Activated CD4-positive, alpha-beta T cell treated with anti-CD3 and anti-CD28 coated beads for 36 hours (primary cell): ENCODE measurements at regions not wholly inside any gene's neighbourhood (a gene's known extent, or its start where the extent isn't known, plus 50 kb on each side); places are given as distances from the start of the nearest gene placed in this dataset.

Experiments used
- ATAC-seq: fragments of 200-7000 bp; cut with Tn5 transposase; one replicate; pipeline ENCODE4 v1.10.0; 2021; ENCODE audit warnings: mild to moderate bottlenecking, moderate library complexity
- CTCF ChIA-PET: fragments of 350-600 bp; sonication (Branson Sonifier 250); formaldehyde crosslinking; loops from one replicate; lab custom pipeline; 2021; ENCODE audit warnings: antibody characterized with exemption; lab: Charles Lee
- POLR2A ChIA-PET: fragments of 350-600 bp; sonication (Branson Sonifier 250); formaldehyde crosslinking; loops from one replicate; lab custom pipeline; 2021; ENCODE audit warnings: antibody characterized with exemption, inconsistent platforms; lab: Charles Lee
- DNase-seq: peaks from one replicate; pipeline ENCODE4 v3.0.0-alpha.2; 2020
- H3K27ac Mint-ChIP-seq: one replicate; pipeline ENCODE4 v1.8.0; 2021; ENCODE audit warnings: mixed read lengths
- H3K27me3 Mint-ChIP-seq: one replicate; pipeline ENCODE4 v1.8.0; 2021; ENCODE audit warnings: mixed read lengths
- H3K36me3 Mint-ChIP-seq: one replicate; pipeline ENCODE4 v1.8.0; 2021; ENCODE audit warnings: low read depth, mixed read lengths
- H3K4me1 Mint-ChIP-seq: one replicate; pipeline ENCODE4 v1.8.0; 2021; ENCODE audit warnings: mixed read lengths
- H3K4me3 Mint-ChIP-seq: one replicate; pipeline ENCODE4 v1.8.0; 2021; ENCODE audit warnings: mild to moderate bottlenecking, moderate library complexity, mixed read lengths
- H3K9me3 Mint-ChIP-seq: one replicate; pipeline ENCODE4 v1.8.0; 2021; ENCODE audit warnings: low read depth, mixed read lengths
- intact Hi-C, 2 experiments: fragments of 100-400 bp; cut with DNase I in 1 of 2; cut with micrococcal nuclease in 1 of 2; formaldehyde crosslinking; loops; one replicate each; pipeline versions ENCODE4 v1.14.2 to v1.15.1; 2022 to 2024; cut with DNase I, micrococcal nuclease

GRCh38 chr10:125448596-125448995, 234.4 kb downstream of the TEX36 start:
- no peak overlapping the region for H3K4me3 Mint-ChIP-seq
- H3K27ac Mint-ChIP-seq, result no peak overlapping the region
- ChIA-PET POLR2A (no interaction called here), CTCF (interaction anchor here (0.6 kb wide), 1 partner anchor 15 kb away, joined by 4 read pairs; no protein-coding TSS in a partner anchor)
- intact Hi-C loops, result no loop called here
- ATAC-seq (no peak), DNase-seq (peak; percentile 39)
- no peaks in the 10 kb centered on the region for H3K9me3 Mint-ChIP-seq
- no peaks in the 10 kb centered on the region for H3K27me3 Mint-ChIP-seq
- no peaks in the 10 kb centered on the region for H3K36me3 Mint-ChIP-seq
- H3K4me1 Mint-ChIP-seq, result no peaks in the 10 kb centered on the region

GRCh38 chr10:125444790-125445189, 238.2 kb downstream of the TEX36 start:
- ChIA-PET POLR2A (no interaction called here), CTCF (no interaction called here)
- no peak for ATAC-seq
- H3K36me3 Mint-ChIP-seq, result no peaks in the 10 kb centered on the region
- H3K27me3 Mint-ChIP-seq, result no peaks in the 10 kb centered on the region
- intact Hi-C loops, result no loop called here
- H3K4me1 Mint-ChIP-seq, result no peaks in the 10 kb centered on the region
- H3K4me3 Mint-ChIP-seq, result no peak overlapping the region
- no peak overlapping the region for H3K27ac Mint-ChIP-seq
- DNase-seq, result no peak
- no peaks in the 10 kb centered on the region for H3K9me3 Mint-ChIP-seq

GRCh38 chr10:125442856-125443540, 240.0 kb downstream of the TEX36 start:
- no peaks in the 10 kb centered on the region for H3K36me3 Mint-ChIP-seq
- peaks cover 2% of the 10 kb centered on the region for H3K27me3 Mint-ChIP-seq
- H3K4me1 Mint-ChIP-seq, result no peaks in the 10 kb centered on the region
- no peak overlapping the region for H3K27ac Mint-ChIP-seq
- no peaks in the 10 kb centered on the region for H3K9me3 Mint-ChIP-seq
- CTCF ChIA-PET, result no interaction called here
- intact Hi-C loops, result no loop called here
- POLR2A ChIA-PET, result no interaction called here
- DNase-seq, result no peak
- ATAC-seq, result no peak
- H3K4me3 Mint-ChIP-seq, result no peak overlapping the region

- Mint-ChIP-seq H3K9me3 (peaks cover 2% of the 10 kb centered on the region), H3K27me3 (peaks cover 2% of the 10 kb centered on the region), H3K27ac (no peak overlapping the region), H3K36me3 (no peaks in the 10 kb centered on the region), H3K4me3 (no peak overlapping the region), H3K4me1 (no peaks in the 10 kb centered on the region)
- ATAC-seq (no peak), DNase-seq (no peak)
- ChIA-PET CTCF (no interaction called here), POLR2A (no interaction called here)
- intact Hi-C loops, result no loop called here
Measured at GRCh38 chr10:125441151-125441550, 241.8 kb downstream of the TEX36 start.

- Mint-ChIP-seq H3K4me3 (no peak overlapping the region), H3K27ac (no peak overlapping the region), H3K4me1 (no peaks in the 10 kb centered on the region), H3K9me3 (no peaks in the 10 kb centered on the region), H3K36me3 (no peaks in the 10 kb centered on the region), H3K27me3 (no peaks in the 10 kb centered on the region)
- intact Hi-C loops, result no loop called here
- ChIA-PET POLR2A (no interaction called here), CTCF (no interaction called here)
- no peak for ATAC-seq
- DNase-seq, result no peak
Measured at GRCh38 chr10:125431149-125431548, 251.8 kb downstream of the TEX36 start.

GRCh38 chr10:125428054-125428453, 254.9 kb downstream of the TEX36 start:
- H3K27ac Mint-ChIP-seq, result no peak overlapping the region
- H3K27me3 Mint-ChIP-seq, result no peaks in the 10 kb centered on the region
- H3K4me3 Mint-ChIP-seq, result no peak overlapping the region
- ChIA-PET POLR2A (interaction anchor here (0.7 kb wide), 1 partner anchor 1255 kb away, joined by 3 read pairs; no protein-coding TSS in a partner anchor), CTCF (no interaction called here)
- no peaks in the 10 kb centered on the region for H3K4me1 Mint-ChIP-seq
- no peaks in the 10 kb centered on the region for H3K36me3 Mint-ChIP-seq
- intact Hi-C loops, result no loop called here
- DNase-seq (no peak), ATAC-seq (no peak)
- no peaks in the 10 kb centered on the region for H3K9me3 Mint-ChIP-seq

GRCh38 chr10:125424191-125424847, 258.6 kb downstream of the TEX36 start:
- ChIA-PET CTCF (interaction anchor here (0.6 kb wide), 1 partner anchor 73 kb away, joined by 3 read pairs; no protein-coding TSS in a partner anchor), POLR2A (no interaction called here)
- Mint-ChIP-seq H3K4me3 (no peak overlapping the region), H3K27ac (no peak overlapping the region), H3K36me3 (no peaks in the 10 kb centered on the region), H3K4me1 (no peaks in the 10 kb centered on the region), H3K27me3 (no peaks in the 10 kb centered on the region), H3K9me3 (no peaks in the 10 kb centered on the region)
- no peak for ATAC-seq
- no peak for DNase-seq
- intact Hi-C loops, result no loop called here

GRCh38 chr10:125423569-125423968, 259.4 kb downstream of the TEX36 start:
- Mint-ChIP-seq H3K36me3 (no peaks in the 10 kb centered on the region), H3K4me3 (no peak overlapping the region), H3K9me3 (no peaks in the 10 kb centered on the region), H3K27ac (no peak overlapping the region), H3K4me1 (no peaks in the 10 kb centered on the region), H3K27me3 (no peaks in the 10 kb centered on the region)
- DNase-seq, result no peak
- ChIA-PET CTCF (no interaction called here), POLR2A (no interaction called here)
- intact Hi-C loops, result no loop called here
- no peak for ATAC-seq

- POLR2A ChIA-PET, result no interaction called here
- Mint-ChIP-seq H3K36me3 (no peaks in the 10 kb centered on the region), H3K4me1 (no peaks in the 10 kb centered on the region), H3K27ac (no peak overlapping the region), H3K4me3 (no peak overlapping the region), H3K27me3 (no peaks in the 10 kb centered on the region), H3K9me3 (peaks cover 1% of the 10 kb centered on the region)
- CTCF ChIA-PET, result no interaction called here
- intact Hi-C loops, result no loop called here
- no peak for DNase-seq
- ATAC-seq, result no peak
Measured at GRCh38 chr10:125419831-125420230, 259.5 kb upstream of the CTBP2 start.

- CTCF ChIA-PET, result no interaction called here
- intact Hi-C loops, result no loop called here
- Mint-ChIP-seq H3K27ac (no peak overlapping the region), H3K9me3 (peaks cover 1% of the 10 kb centered on the region), H3K36me3 (no peaks in the 10 kb centered on the region), H3K27me3 (no peaks in the 10 kb centered on the region), H3K4me3 (no peak overlapping the region), H3K4me1 (no peaks in the 10 kb centered on the region)
- DNase-seq, result no peak
- no peak for ATAC-seq
- POLR2A ChIA-PET, result no interaction called here
Measured at GRCh38 chr10:125419146-125419545, 258.8 kb upstream of the CTBP2 start.

GRCh38 chr10:125417605-125418004, 257.2 kb upstream of the CTBP2 start:
- ChIA-PET POLR2A (no interaction called here), CTCF (no interaction called here)
- H3K9me3 Mint-ChIP-seq, result peaks cover 1% of the 10 kb centered on the region
- no peak overlapping the region for H3K27ac Mint-ChIP-seq
- intact Hi-C loops, result no loop called here
- H3K4me3 Mint-ChIP-seq, result no peak overlapping the region
- no peaks in the 10 kb centered on the region for H3K4me1 Mint-ChIP-seq
- no peaks in the 10 kb centered on the region for H3K36me3 Mint-ChIP-seq
- no peaks in the 10 kb centered on the region for H3K27me3 Mint-ChIP-seq
- no peak for ATAC-seq
- no peak for DNase-seq

GRCh38 chr10:125415964-125416363, 255.6 kb upstream of the CTBP2 start:
- Mint-ChIP-seq H3K36me3 (no peaks in the 10 kb centered on the region), H3K27me3 (no peaks in the 10 kb centered on the region), H3K4me3 (no peak overlapping the region), H3K9me3 (peaks cover 1% of the 10 kb centered on the region), H3K4me1 (no peaks in the 10 kb centered on the region), H3K27ac (no peak overlapping the region)
- CTCF ChIA-PET, result no interaction called here
- POLR2A ChIA-PET, result no interaction called here
- intact Hi-C loops, result no loop called here
- no peak for ATAC-seq
- no peak for DNase-seq
